Peyer's patch (tissue), 4 donors: ENCODE measurements at regions not wholly inside any gene's neighbourhood (a gene's known extent, or its start where the extent isn't known, plus 50 kb on each side); places are given as distances from the start of the nearest gene placed in this dataset.

Experiments used
- DNase-seq, 3 donors: peaks; one replicate each; pipeline ENCODE4 v3.0.0-alpha.2; 2017 to 2019
- H3K27ac ChIP-seq, 4 donors: fragments of 200-600 bp; sonication (generic); one replicate each; pipeline ENCODE4 v1.5.1; 2016 to 2019
- H3K27me3 ChIP-seq, 2 donors: fragments of 200-600 bp; sonication (generic); one replicate each; pipeline ENCODE4 v1.5.1; 2019
- H3K36me3 ChIP-seq, 3 donors: fragments of 200-600 bp; sonication (generic); one replicate each; pipeline ENCODE4 v1.5.1; 2016 to 2019
- H3K4me1 ChIP-seq, 4 donors: fragments of 200-600 bp; sonication (generic); one replicate each; pipeline ENCODE4 v1.5.1; 2016 to 2019
- H3K4me3 ChIP-seq, 4 donors: fragments of 200-600 bp; sonication (generic); 1 replicate in 3 of 4; 2 replicates in 1 of 4; pipeline ENCODE4 v1.5.1; 2016 to 2019; ENCODE audit warnings: mild to moderate bottlenecking in 1 of 4
- H3K9me3 ChIP-seq, 4 donors: fragments of 200-600 bp; sonication (generic); one replicate each; pipeline ENCODE4 v1.5.1; 2016 to 2019; ENCODE audit warnings: mild to moderate bottlenecking in 1 of 4
- CTCF ChIP-seq, 6 experiments: fragments of 450-650 bp in 4 of 6; fragments of 200-600 bp in 2 of 6; sonication (generic) in 1 of 6; IDR thresholded peaks; one replicate each; pipeline ENCODE4 v1.5.1; 2017 to 2019; ENCODE audit warnings: antibody characterized with exemption in 6 of 6, mild to moderate bottlenecking in 3 of 6, moderate library complexity in 1 of 6
- POLR2A ChIP-seq, 2 donors: fragments of 450-650 bp; IDR thresholded peaks; one replicate each; pipeline ENCODE4 v1.5.1; 2017; ENCODE audit warnings: antibody characterized with exemption in 2 of 2, mild to moderate bottlenecking in 2 of 2, moderate library complexity in 2 of 2

- TF ChIP-seq POLR2A (IDR thresholded peaks at IDR 0.05) (no peak), CTCF (IDR thresholded peaks at IDR 0.05) (no peak)
Measured at GRCh38 chr5:41648996-41649395, 138.6 kb upstream of the PLCXD3 start.

GRCh38 chr5:41641621-41642020 is 131.2 kb upstream of the PLCXD3 start:
- Histone ChIP-seq H3K9me3 (no peaks in the 10 kb centered on the region), H3K27me3 (no peaks in the 10 kb centered on the region), H3K4me3 (no peak overlapping the region), H3K36me3 (no peaks in the 10 kb centered on the region), H3K4me1 (no peaks in the 10 kb centered on the region), H3K27ac (no peak overlapping the region)
- no peak for DNase-seq
- TF ChIP-seq POLR2A (IDR thresholded peaks at IDR 0.05) (no peak), CTCF (IDR thresholded peaks at IDR 0.05) (no peak)

More at GRCh38 chr5:41648996-41649395, 138.6 kb upstream of the PLCXD3 start:
- Histone ChIP-seq H3K9me3 (no peaks in the 10 kb centered on the region), H3K27ac (no peak overlapping the region), H3K4me3 (no peak overlapping the region), H3K4me1 (no peaks in the 10 kb centered on the region), H3K36me3 (no peaks in the 10 kb centered on the region), H3K27me3 (no peaks in the 10 kb centered on the region)
- DNase-seq, result no peak

- H3K4me1 ChIP-seq, result no peaks in the 10 kb centered on the region
- no peak for DNase-seq
- H3K4me3 ChIP-seq, result no peak overlapping the region
- H3K9me3 ChIP-seq, result no peaks in the 10 kb centered on the region
- TF ChIP-seq CTCF (IDR thresholded peaks at IDR 0.05), result no peak
- TF ChIP-seq POLR2A (IDR thresholded peaks at IDR 0.05), result no peak
- no peaks in the 10 kb centered on the region for H3K36me3 ChIP-seq
- no peaks in the 10 kb centered on the region for H3K27me3 ChIP-seq
- no peak overlapping the region for H3K27ac ChIP-seq
Measured at GRCh38 chr5:41638685-41639084, 128.3 kb upstream of the PLCXD3 start.

GRCh38 chr5:41637869-41638268 is 127.5 kb upstream of the PLCXD3 start:
- no peak for DNase-seq
- H3K27me3 ChIP-seq, result no peaks in the 10 kb centered on the region
- no peaks in the 10 kb centered on the region for H3K9me3 ChIP-seq
- no peak for TF ChIP-seq POLR2A (IDR thresholded peaks at IDR 0.05)
- no peak for TF ChIP-seq CTCF (IDR thresholded peaks at IDR 0.05)
- H3K36me3 ChIP-seq, result no peaks in the 10 kb centered on the region
- no peaks in the 10 kb centered on the region for H3K4me1 ChIP-seq
- no peak overlapping the region for H3K27ac ChIP-seq
- H3K4me3 ChIP-seq, result no peak overlapping the region

GRCh38 chr5:41637424-41637823 is 127.0 kb upstream of the PLCXD3 start:
- Histone ChIP-seq H3K4me1 (no peaks in the 10 kb centered on the region), H3K4me3 (no peak overlapping the region), H3K27me3 (no peaks in the 10 kb centered on the region), H3K36me3 (no peaks in the 10 kb centered on the region), H3K27ac (no peak overlapping the region), H3K9me3 (no peaks in the 10 kb centered on the region)
- TF ChIP-seq POLR2A (IDR thresholded peaks at IDR 0.05), result no peak
- TF ChIP-seq CTCF (IDR thresholded peaks at IDR 0.05), result no peak
- no peak for DNase-seq

GRCh38 chr5:41636605-41637004 is 126.2 kb upstream of the PLCXD3 start:
- no peak for DNase-seq
- Histone ChIP-seq H3K4me1 (no peaks in the 10 kb centered on the region), H3K9me3 (no peaks in the 10 kb centered on the region), H3K27me3 (no peaks in the 10 kb centered on the region), H3K27ac (no peak overlapping the region), H3K4me3 (no peak overlapping the region), H3K36me3 (no peaks in the 10 kb centered on the region)
- TF ChIP-seq CTCF (IDR thresholded peaks at IDR 0.05) (peak in 1 of 6 experiments; percentile 13), POLR2A (IDR thresholded peaks at IDR 0.05) (no peak)
